ENCODE measurements at regions not wholly inside any gene's neighbourhood (a gene's known extent, or its start where the extent isn't known, plus 50 kb on each side); places are given as distances from the start of the nearest gene placed in this dataset.

GRCh38 chr7:46723742-46724141 is 802.7 kb upstream of the IGFBP3 start:
- 98% methylated on average over 4 of the region's 4 CpGs for WGBS, 2 donors
- DNase-seq (ENCODE audit: low spot score in 2 of 2) = no peak
- Histone ChIP-seq H3K4me1 (no peaks in the 10 kb centered on the region), H3K9me3 (peaks cover 0 to 5% (median 0%) of the 10 kb centered on the region in 4 donors), H3K27me3 (no peaks in the 10 kb centered on the region), H3K4me3 (no peak overlapping the region), H3K36me3 (no peaks in the 10 kb centered on the region), H3K27ac (no peak overlapping the region)
- TF ChIP-seq EP300 (IDR thresholded peaks at IDR 0.05) (no peak), POLR2A (IDR thresholded peaks at IDR 0.05) (no peak), CTCF (IDR thresholded peaks at IDR 0.05) (no peak)

- DNase-seq (ENCODE audit: low spot score in 2 of 2) = no peak
- peaks cover 0 to 5% (median 0%) of the 10 kb centered on the region in 4 donors for H3K9me3 ChIP-seq
- H3K4me3 ChIP-seq = no peak overlapping the region
- no peaks in the 10 kb centered on the region for H3K36me3 ChIP-seq
- WGBS, 2 donors = 74 to 93% methylated on average over 5 to 7 of the region's 7 CpGs
- TF ChIP-seq CTCF (IDR thresholded peaks at IDR 0.05) (no peak), EP300 (IDR thresholded peaks at IDR 0.05) (no peak), POLR2A (IDR thresholded peaks at IDR 0.05) (no peak)
- no peak overlapping the region for H3K27ac ChIP-seq
- H3K27me3 ChIP-seq = no peaks in the 10 kb centered on the region
- no peaks in the 10 kb centered on the region for H3K4me1 ChIP-seq
Observed at GRCh38 chr7:46723003-46723402, 801.9 kb upstream of the IGFBP3 start.

- H3K9me3 ChIP-seq = no peaks in the 10 kb centered on the region
- DNase-seq (ENCODE audit: low spot score in 2 of 2) = no peak
- no peak for TF ChIP-seq EP300 (IDR thresholded peaks at IDR 0.05)
- no peak for TF ChIP-seq CTCF (IDR thresholded peaks at IDR 0.05)
- TF ChIP-seq POLR2A (IDR thresholded peaks at IDR 0.05) = no peak
- H3K36me3 ChIP-seq = no peaks in the 10 kb centered on the region
- WGBS, 2 donors = 63 to 97% methylated on average over 2 of the region's 2 CpGs
- no peak overlapping the region for H3K4me3 ChIP-seq
- no peaks in the 10 kb centered on the region for H3K4me1 ChIP-seq
- no peaks in the 10 kb centered on the region for H3K27me3 ChIP-seq
- no peak overlapping the region for H3K27ac ChIP-seq
Observed at GRCh38 chr7:46720761-46721160, 799.7 kb upstream of the IGFBP3 start.

GRCh38 chr7:46719616-46720015 is 798.5 kb upstream of the IGFBP3 start:
- Histone ChIP-seq H3K9me3 (no peaks in the 10 kb centered on the region), H3K27ac (no peak overlapping the region), H3K4me3 (no peak overlapping the region), H3K36me3 (no peaks in the 10 kb centered on the region), H3K27me3 (no peaks in the 10 kb centered on the region), H3K4me1 (no peaks in the 10 kb centered on the region)
- 84 to 85% methylated on average over 1 of the region's 1 CpG for WGBS, 2 donors
- TF ChIP-seq CTCF (IDR thresholded peaks at IDR 0.05) (no peak), EP300 (IDR thresholded peaks at IDR 0.05) (no peak), POLR2A (IDR thresholded peaks at IDR 0.05) (no peak)
- DNase-seq (ENCODE audit: low spot score in 2 of 2) = no peak

GRCh38 chr7:46716926-46717325 is 795.9 kb upstream of the IGFBP3 start:
- H3K4me1 ChIP-seq = peaks cover 0 to 3% (median 0%) of the 10 kb centered on the region in 4 donors
- H3K27me3 ChIP-seq = no peaks in the 10 kb centered on the region
- DNase-seq (ENCODE audit: low spot score in 2 of 2) = no peak
- H3K27ac ChIP-seq = no peak overlapping the region
- TF ChIP-seq POLR2A (IDR thresholded peaks at IDR 0.05) = no peak
- no peak for TF ChIP-seq CTCF (IDR thresholded peaks at IDR 0.05)
- no peak for TF ChIP-seq EP300 (IDR thresholded peaks at IDR 0.05)
- no peaks in the 10 kb centered on the region for H3K36me3 ChIP-seq
- H3K4me3 ChIP-seq = no peak overlapping the region
- 82 to 92% methylated on average over 1 of the region's 1 CpG for WGBS, 2 donors
- no peaks in the 10 kb centered on the region for H3K9me3 ChIP-seq
